HG03108 (cell line): ENCODE measurements at regions not wholly inside any gene's neighbourhood (a gene's known extent, or its start where the extent isn't known, plus 50 kb on each side); places are given as distances from the start of the nearest gene placed in this dataset.

Experiments used
- ATAC-seq: cut with Tn5 transposase; IDR thresholded peaks from one replicate; pipeline ENCODE4 v1.9.1; 2021; ENCODE audit warnings: moderate library complexity; ENCODE audit not compliant: unreplicated experiment

GRCh38 chr4:125911058-125911457 lies 596.3 kb downstream of the FAT4 start:
- no peak for ATAC-seq

- ATAC-seq, result no peak
Measured at GRCh38 chr4:125911481-125911880, 596.7 kb downstream of the FAT4 start.

- no peak for ATAC-seq
Measured at GRCh38 chr4:125917559-125917958, 602.8 kb downstream of the FAT4 start.

GRCh38 chr4:125928652-125929051 lies 613.9 kb downstream of the FAT4 start:
- ATAC-seq, result no peak

GRCh38 chr4:125938541-125938940 lies 623.8 kb downstream of the FAT4 start:
- ATAC-seq, result no peak

GRCh38 chr4:125940426-125940825 lies 625.7 kb downstream of the FAT4 start:
- ATAC-seq, result no peak

- no peak for ATAC-seq
Measured at GRCh38 chr4:125944966-125945365, 630.2 kb downstream of the FAT4 start.

GRCh38 chr4:125948021-125948420 lies 633.3 kb downstream of the FAT4 start:
- no peak for ATAC-seq

GRCh38 chr4:125951261-125951887 lies 636.6 kb downstream of the FAT4 start:
- no peak for ATAC-seq

- ATAC-seq, result no peak
Measured at GRCh38 chr4:125952631-125953030, 637.9 kb downstream of the FAT4 start.

- ATAC-seq, result no peak
Measured at GRCh38 chr4:125956276-125956675, 641.5 kb downstream of the FAT4 start.

- ATAC-seq, result no peak
Measured at GRCh38 chr4:125958519-125958918, 643.8 kb downstream of the FAT4 start.

GRCh38 chr4:125961626-125962025 lies 646.9 kb downstream of the FAT4 start:
- no peak for ATAC-seq

- no peak for ATAC-seq
Measured at GRCh38 chr4:125975861-125976397, 661.2 kb downstream of the FAT4 start.

GRCh38 chr4:125979950-125980349 lies 665.2 kb downstream of the FAT4 start:
- no peak for ATAC-seq

- no peak for ATAC-seq
Measured at GRCh38 chr4:125983168-125983567, 668.4 kb downstream of the FAT4 start.

GRCh38 chr4:125985856-125986255 lies 671.1 kb downstream of the FAT4 start:
- ATAC-seq, result no peak

GRCh38 chr4:125986307-125986706 lies 671.6 kb downstream of the FAT4 start:
- ATAC-seq, result no peak

- no peak for ATAC-seq
Measured at GRCh38 chr4:125988464-125988863, 673.7 kb downstream of the FAT4 start.

GRCh38 chr4:125991398-125991797 lies 676.6 kb downstream of the FAT4 start:
- ATAC-seq, result no peak

GRCh38 chr4:125992891-125993290 lies 678.1 kb downstream of the FAT4 start:
- ATAC-seq, result no peak

- no peak for ATAC-seq
Measured at GRCh38 chr4:125994024-125994423, 679.3 kb downstream of the FAT4 start.

GRCh38 chr4:125994430-125994829 lies 679.7 kb downstream of the FAT4 start:
- ATAC-seq, result no peak
